Vagina (tissue), 2 donors: ENCODE measurements at regions not wholly inside any gene's neighbourhood (a gene's known extent, or its start where the extent isn't known, plus 50 kb on each side); places are given as distances from the start of the nearest gene placed in this dataset.

Experiments
- DNase-seq, 2 donors: peaks; one replicate each; pipeline ENCODE4 v3.0.0-alpha.2; 2017; ENCODE audit errors: extremely low spot score in 2 of 2
- H3K27ac ChIP-seq: fragments of 200-600 bp; sonication (generic); one replicate; pipeline ENCODE4 v1.5.1; 2019
- H3K27me3 ChIP-seq: fragments of 200-600 bp; sonication (generic); one replicate; pipeline ENCODE4 v1.5.1; 2019
- H3K36me3 ChIP-seq, 2 donors: fragments of 200-600 bp; sonication (generic); one replicate each; pipeline ENCODE4 v1.5.1; 2017 to 2019
- H3K4me1 ChIP-seq: fragments of 200-600 bp; sonication (generic); one replicate; pipeline ENCODE4 v1.5.1; 2019
- H3K4me3 ChIP-seq, 2 donors: fragments of 200-600 bp; sonication (generic); 1 replicate in 1 of 2; 2 replicates in 1 of 2; pipeline ENCODE4 v1.5.1; 2016 to 2019
- H3K9me3 ChIP-seq: fragments of 200-600 bp; sonication (generic); one replicate; pipeline ENCODE4 v1.5.1; 2019
- POLR2A ChIP-seq, 2 donors: fragments of 450-650 bp; IDR thresholded peaks; one replicate each; pipeline ENCODE4 v1.6.1; 2017; ENCODE audit warnings: antibody characterized with exemption in 2 of 2, mild to moderate bottlenecking in 2 of 2, moderate library complexity in 2 of 2
- POLR2AphosphoS5 ChIP-seq, 2 donors: sonication (generic); formaldehyde crosslinking; IDR thresholded peaks; one replicate each; pipeline ENCODE4 v1.9.0; 2017; ENCODE audit warnings: antibody characterized with exemption in 2 of 2, mild to moderate bottlenecking in 2 of 2, low read depth in 1 of 2; ENCODE audit not compliant: insufficient read depth in 1 of 2
- intact Hi-C: fragments of 100-400 bp; cut with DNase I; formaldehyde crosslinking; loops from one replicate; pipeline ENCODE4 v1.15.1; 2023
- TF ChIP-seq, protein P1 (sequence below), 3 experiments: fragments of 450-650 bp in 2 of 3; fragments of 200-600 bp in 1 of 3; sonication (generic) in 1 of 3; IDR thresholded peaks; one replicate each; pipeline ENCODE4 v1.5.1; 2017 to 2019; ENCODE audit warnings: antibody characterized with exemption in 3 of 3, mild to moderate bottlenecking in 2 of 3, moderate library complexity in 2 of 3

DNA sequence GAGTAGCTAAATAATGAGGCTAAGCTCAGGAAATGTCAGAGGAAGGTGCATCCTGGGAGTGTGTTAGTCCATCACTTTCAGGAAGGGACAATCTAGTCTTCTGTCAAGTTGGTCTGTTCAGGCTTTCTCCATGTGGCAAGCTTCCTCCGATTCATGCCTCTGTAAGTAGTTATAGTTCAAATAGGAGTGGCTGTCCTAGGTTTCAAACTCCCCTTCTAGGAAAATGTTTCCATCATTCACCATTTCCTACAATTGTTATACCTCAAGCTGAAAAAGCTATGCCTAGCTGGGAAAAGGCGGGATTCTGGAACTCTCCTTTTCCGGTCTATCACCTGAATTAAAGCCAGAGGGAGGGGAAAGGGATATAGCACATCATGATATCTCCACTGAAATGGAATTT is 287.7 kb upstream of the ZSWIM2 start:
- Histone ChIP-seq H3K4me1 (no peaks in the 10 kb centered on the region), H3K27ac (no peak overlapping the region), H3K27me3 (no peaks in the 10 kb centered on the region), H3K4me3 (no peak overlapping the region), H3K9me3 (no peaks in the 10 kb centered on the region), H3K36me3 (no peaks in the 10 kb centered on the region)
- DNase-seq: no peak
- intact Hi-C loops: no loop called here
- TF ChIP-seq, protein P1, sequence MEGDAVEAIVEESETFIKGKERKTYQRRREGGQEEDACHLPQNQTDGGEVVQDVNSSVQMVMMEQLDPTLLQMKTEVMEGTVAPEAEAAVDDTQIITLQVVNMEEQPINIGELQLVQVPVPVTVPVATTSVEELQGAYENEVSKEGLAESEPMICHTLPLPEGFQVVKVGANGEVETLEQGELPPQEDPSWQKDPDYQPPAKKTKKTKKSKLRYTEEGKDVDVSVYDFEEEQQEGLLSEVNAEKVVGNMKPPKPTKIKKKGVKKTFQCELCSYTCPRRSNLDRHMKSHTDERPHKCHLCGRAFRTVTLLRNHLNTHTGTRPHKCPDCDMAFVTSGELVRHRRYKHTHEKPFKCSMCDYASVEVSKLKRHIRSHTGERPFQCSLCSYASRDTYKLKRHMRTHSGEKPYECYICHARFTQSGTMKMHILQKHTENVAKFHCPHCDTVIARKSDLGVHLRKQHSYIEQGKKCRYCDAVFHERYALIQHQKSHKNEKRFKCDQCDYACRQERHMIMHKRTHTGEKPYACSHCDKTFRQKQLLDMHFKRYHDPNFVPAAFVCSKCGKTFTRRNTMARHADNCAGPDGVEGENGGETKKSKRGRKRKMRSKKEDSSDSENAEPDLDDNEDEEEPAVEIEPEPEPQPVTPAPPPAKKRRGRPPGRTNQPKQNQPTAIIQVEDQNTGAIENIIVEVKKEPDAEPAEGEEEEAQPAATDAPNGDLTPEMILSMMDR (IDR thresholded peaks at IDR 0.05): no peak
- peak in 1 of 2 donors; percentile 69 for TF ChIP-seq POLR2AphosphoS5 (IDR thresholded peaks at IDR 0.05; ENCODE audit: insufficient read depth in 1 of 2, low read depth in 1 of 2)

DNA sequence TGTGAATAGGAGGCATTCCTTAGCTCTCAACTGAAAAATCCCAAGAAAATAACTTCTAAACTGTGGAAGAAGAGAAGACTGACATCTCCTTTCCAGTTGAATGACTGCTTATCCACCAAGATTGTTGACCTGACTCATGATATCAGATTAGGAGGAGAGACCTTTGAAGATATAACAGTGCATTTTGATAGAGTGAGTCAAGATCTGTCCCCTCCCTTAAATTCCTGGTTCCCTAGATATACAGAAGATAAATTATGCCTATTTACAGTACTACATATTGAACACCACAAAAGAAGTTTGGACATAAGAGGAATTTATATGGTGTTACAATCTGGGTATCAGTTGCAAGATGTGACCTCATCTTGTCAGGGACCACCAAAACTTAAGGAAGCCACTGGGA is 285.3 kb upstream of the ZSWIM2 start:
- DNase-seq: no peak
- H3K9me3 ChIP-seq: no peaks in the 10 kb centered on the region
- H3K4me3 ChIP-seq: no peak overlapping the region
- no peak overlapping the region for H3K27ac ChIP-seq
- H3K4me1 ChIP-seq: no peaks in the 10 kb centered on the region
- TF ChIP-seq POLR2A (IDR thresholded peaks at IDR 0.05) (no peak), POLR2AphosphoS5 (IDR thresholded peaks at IDR 0.05; ENCODE audit: insufficient read depth in 1 of 2, low read depth in 1 of 2) (no peak)
- TF ChIP-seq, protein P1 (IDR thresholded peaks at IDR 0.05): no peak
- no peaks in the 10 kb centered on the region for H3K36me3 ChIP-seq
- intact Hi-C loops: no loop called here
- no peaks in the 10 kb centered on the region for H3K27me3 ChIP-seq

DNA sequence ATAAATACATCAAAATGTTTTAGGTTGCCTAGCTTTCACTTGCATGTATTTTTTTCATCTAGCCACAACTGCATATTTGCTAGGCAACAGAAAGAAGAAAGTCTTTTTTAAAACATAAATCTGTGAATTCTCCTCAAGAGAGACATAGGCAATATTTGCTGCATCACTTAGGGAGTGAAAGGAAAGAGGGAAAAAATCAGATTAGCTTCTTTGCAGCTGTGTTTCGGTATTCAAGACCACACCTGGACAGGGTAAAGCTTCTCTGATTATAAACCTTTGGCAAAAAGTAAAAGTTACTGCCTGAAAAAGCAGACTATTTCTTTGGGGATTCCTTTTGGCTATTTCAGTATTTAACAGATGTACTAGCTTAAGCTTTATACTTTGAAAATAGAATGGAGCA is 280.9 kb upstream of the ZSWIM2 start:
- TF ChIP-seq POLR2A (IDR thresholded peaks at IDR 0.05) (no peak), POLR2AphosphoS5 (IDR thresholded peaks at IDR 0.05; ENCODE audit: insufficient read depth in 1 of 2, low read depth in 1 of 2) (no peak)
- TF ChIP-seq, protein P1 (IDR thresholded peaks at IDR 0.05): no peak
- H3K4me3 ChIP-seq: no peak overlapping the region
- no peaks in the 10 kb centered on the region for H3K36me3 ChIP-seq
- H3K4me1 ChIP-seq: no peaks in the 10 kb centered on the region
- intact Hi-C loops: no loop called here
- H3K27me3 ChIP-seq: no peaks in the 10 kb centered on the region
- no peaks in the 10 kb centered on the region for H3K9me3 ChIP-seq
- no peak for DNase-seq
- H3K27ac ChIP-seq: no peak overlapping the region

DNA sequence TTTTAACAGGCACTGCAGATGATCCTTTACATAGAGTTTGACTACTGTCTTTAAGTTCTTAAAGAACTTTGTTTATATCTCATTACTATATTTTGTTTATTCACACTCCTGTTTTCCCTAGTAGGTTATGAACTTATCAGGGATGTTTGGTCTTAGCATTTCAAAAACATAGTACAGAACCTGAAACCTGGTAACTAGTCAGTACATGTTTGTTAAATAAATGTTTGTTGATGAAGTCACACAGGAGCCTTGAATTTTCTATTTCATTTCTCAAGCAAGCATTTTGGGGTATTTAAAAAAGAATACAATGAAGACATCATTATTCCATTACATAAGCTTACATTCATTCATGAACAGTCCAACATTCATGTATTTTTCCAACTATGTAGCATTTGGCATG is 280.3 kb upstream of the ZSWIM2 start:
- no peaks in the 10 kb centered on the region for H3K9me3 ChIP-seq
- no peak overlapping the region for H3K27ac ChIP-seq
- no peak for TF ChIP-seq POLR2AphosphoS5 (IDR thresholded peaks at IDR 0.05; ENCODE audit: insufficient read depth in 1 of 2, low read depth in 1 of 2)
- TF ChIP-seq, protein P1 (IDR thresholded peaks at IDR 0.05): no peak
- no peak for TF ChIP-seq POLR2A (IDR thresholded peaks at IDR 0.05)
- DNase-seq: no peak
- H3K4me1 ChIP-seq: no peaks in the 10 kb centered on the region
- H3K4me3 ChIP-seq: no peak overlapping the region
- intact Hi-C loops: no loop called here
- H3K27me3 ChIP-seq: no peaks in the 10 kb centered on the region
- H3K36me3 ChIP-seq: no peaks in the 10 kb centered on the region

DNA sequence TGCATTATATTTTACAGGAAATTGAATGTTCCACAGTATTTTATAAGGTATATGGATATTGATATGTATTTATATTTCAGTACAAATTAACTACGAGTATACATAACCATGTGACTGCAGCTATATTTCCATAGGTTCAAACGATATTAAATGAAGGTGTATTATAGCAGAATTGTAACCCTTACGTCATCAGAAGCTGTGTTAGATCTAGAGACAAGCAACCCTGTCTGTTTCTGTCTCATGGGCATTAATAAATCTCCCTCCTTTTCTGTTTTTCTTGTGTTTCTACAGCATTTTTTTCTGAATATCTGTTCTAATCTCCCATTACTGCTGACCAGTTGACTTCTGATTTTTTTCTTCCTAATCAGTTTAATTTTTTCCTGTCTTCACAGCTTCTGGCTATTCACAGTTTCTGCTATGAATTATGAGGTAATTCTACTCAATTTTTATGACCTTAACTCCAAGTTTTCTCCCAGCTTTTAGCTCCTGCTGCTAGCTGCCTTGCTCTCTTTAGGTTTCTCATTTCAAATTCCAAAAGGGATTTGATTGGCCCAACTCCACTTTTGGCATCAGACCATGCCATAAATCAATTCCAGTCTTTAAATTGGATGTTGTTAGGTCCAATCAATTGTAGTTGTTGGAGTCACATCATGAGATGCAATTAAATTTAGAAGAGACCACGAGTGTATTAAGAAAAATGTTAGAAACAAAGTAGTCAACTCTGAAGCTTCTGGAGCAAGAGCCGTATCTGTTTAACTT is 277.5 kb upstream of the ZSWIM2 start:
- no peak for DNase-seq
- no peaks in the 10 kb centered on the region for H3K9me3 ChIP-seq
- H3K36me3 ChIP-seq: no peaks in the 10 kb centered on the region
- no peaks in the 10 kb centered on the region for H3K4me1 ChIP-seq
- no peak overlapping the region for H3K27ac ChIP-seq
- no peak overlapping the region for H3K4me3 ChIP-seq
- intact Hi-C loops: no loop called here
- no peaks in the 10 kb centered on the region for H3K27me3 ChIP-seq
- TF ChIP-seq, protein P1 (IDR thresholded peaks at IDR 0.05): no peak
- TF ChIP-seq POLR2AphosphoS5 (IDR thresholded peaks at IDR 0.05; ENCODE audit: insufficient read depth in 1 of 2, low read depth in 1 of 2) (no peak), POLR2A (IDR thresholded peaks at IDR 0.05) (no peak)
